WTC11 (cell line): ENCODE measurements at regions not wholly inside any gene's neighbourhood (a gene's known extent, or its start where the extent isn't known, plus 50 kb on each side); places are given as distances from the start of the nearest gene placed in this dataset.

Experiments used
- ATF2 ChIP-seq: sonication (generic); formaldehyde crosslinking; IDR thresholded peaks from 2 replicates; pipeline ENCODE4 v1.8.1; 2022; ENCODE audit warnings: low read depth, missing genetic modification reagents, borderline replicate concordance
- CTCF ChIP-seq: fragments of 200-600 bp; IDR thresholded peaks from 2 replicates; pipeline ENCODE4 v1.8.0; 2022; ENCODE audit warnings: antibody characterized with exemption
- ELF4 ChIP-seq: sonication (generic); formaldehyde crosslinking; IDR thresholded peaks from 2 replicates; pipeline ENCODE4 v1.8.1; 2022; ENCODE audit warnings: low read depth, mild to moderate bottlenecking, moderate library complexity, missing genetic modification reagents
- FOXJ3 ChIP-seq: sonication (generic); formaldehyde crosslinking; IDR thresholded peaks from 2 replicates; pipeline ENCODE4 v1.9.0; 2021; ENCODE audit warnings: missing genetic modification reagents, mild to moderate bottlenecking, borderline replicate concordance
- HMGXB4 ChIP-seq: sonication (generic); formaldehyde crosslinking; IDR thresholded peaks from 2 replicates; pipeline ENCODE4 v1.8.1; 2023; ENCODE audit warnings: mild to moderate bottlenecking, moderate library complexity, missing genetic modification reagents
- IRF2 ChIP-seq: sonication (generic); formaldehyde crosslinking; IDR thresholded peaks from 2 replicates; pipeline ENCODE4 v1.8.0; 2022; ENCODE audit warnings: low read depth, missing genetic modification reagents, borderline replicate concordance
- MXD4 ChIP-seq: fragments of 250-450 bp; sonication (Bioruptor Pico); IDR thresholded peaks from 2 replicates; pipeline ENCODE4 v1.8.0; 2021; ENCODE audit warnings: mild to moderate bottlenecking, moderate library complexity, borderline replicate concordance
- NFE2L1 ChIP-seq: sonication (generic); formaldehyde crosslinking; IDR thresholded peaks from 2 replicates; pipeline ENCODE4 v1.8.1; 2023; ENCODE audit warnings: missing genetic modification reagents
- SP1 ChIP-seq: sonication (generic); formaldehyde crosslinking; conservative IDR thresholded peaks from 2 replicates; pipeline ENCODE4 v1.8.1; 2022; ENCODE audit warnings: missing genetic modification reagents
- TF ChIP-seq, protein P1 (sequence below): sonication (generic); formaldehyde crosslinking; IDR thresholded peaks from 2 replicates; pipeline ENCODE4 v1.8.0; 2022; ENCODE audit warnings: mild to moderate bottlenecking, missing genetic modification reagents

DNA sequence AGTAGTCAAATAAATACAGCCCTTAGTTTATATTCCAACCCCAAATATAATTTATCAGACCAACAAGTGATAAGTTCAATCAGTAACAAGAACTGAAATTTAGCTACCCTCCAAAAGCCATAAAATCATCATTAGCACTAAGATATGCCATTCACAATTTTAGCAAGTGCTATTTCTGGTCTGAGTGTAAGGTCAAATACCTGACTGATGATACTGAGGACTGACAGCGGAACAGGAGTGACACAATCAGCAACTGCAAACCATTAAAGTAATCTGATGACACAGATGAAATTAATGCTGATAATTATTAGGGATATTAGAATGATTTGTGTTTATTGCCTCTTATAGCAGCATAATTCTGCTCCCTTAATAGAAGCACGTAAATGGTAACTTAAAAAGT, 152.7 kb upstream of the SPHKAP start:
- TF ChIP-seq ELF4: no peak
- no peak for TF ChIP-seq HMGXB4 (CRISPR knock-in tag)
- no peak for TF ChIP-seq IRF2
- no peak for TF ChIP-seq CTCF
- TF ChIP-seq, protein P1, sequence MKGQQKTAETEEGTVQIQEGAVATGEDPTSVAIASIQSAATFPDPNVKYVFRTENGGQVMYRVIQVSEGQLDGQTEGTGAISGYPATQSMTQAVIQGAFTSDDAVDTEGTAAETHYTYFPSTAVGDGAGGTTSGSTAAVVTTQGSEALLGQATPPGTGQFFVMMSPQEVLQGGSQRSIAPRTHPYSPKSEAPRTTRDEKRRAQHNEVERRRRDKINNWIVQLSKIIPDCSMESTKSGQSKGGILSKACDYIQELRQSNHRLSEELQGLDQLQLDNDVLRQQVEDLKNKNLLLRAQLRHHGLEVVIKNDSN: no peak
- no peak for TF ChIP-seq SP1 (CRISPR knock-in tag)
- no peak for TF ChIP-seq ATF2 (CRISPR knock-in tag)
- TF ChIP-seq MXD4 (CRISPR knock-in tag): no peak
- no peak for TF ChIP-seq NFE2L1 (CRISPR knock-in tag)
- no peak for TF ChIP-seq FOXJ3 (CRISPR knock-in tag)
